Caco-2 (cell line): ENCODE measurements at regions not wholly inside any gene's neighbourhood (a gene's known extent, or its start where the extent isn't known, plus 50 kb on each side); places are given as distances from the start of the nearest gene placed in this dataset.

Experiments
- BruUV-seq: library from RNA; stranded (reverse); fragments of 400-500 nt; replicated peaks from 2 replicates; lab custom pipeline; 2021; lab: Mats Ljungman, UMichigan
- CTCF ChIA-PET: fragments of 300-600 bp; sonication (Branson Sonifier 250); formaldehyde crosslinking; loops from one replicate; lab custom pipeline; 2022; ENCODE audit warnings: antibody characterized with exemption; lab: Charles Lee
- POLR2A ChIA-PET: fragments of 300-600 bp; sonication (Branson Sonifier 250); formaldehyde crosslinking; loops from one replicate; lab custom pipeline; 2022; ENCODE audit warnings: antibody characterized with exemption; lab: Charles Lee
- DNase-seq, 2 experiments: peaks; one replicate each; pipeline versions ENCODE4 v3.0.0 to v3.0.0-alpha.2; 2020 to 2022
- H3K27me3 ChIP-seq: replicated peaks from 2 replicates; pipeline ENCODE4 v1.6.0; 2011; ENCODE audit warnings: low read length; ENCODE audit not compliant: control insufficient read depth, insufficient read depth
- H3K36me3 ChIP-seq: 2 replicates; pipeline ENCODE4 v1.5.1; 2011; ENCODE audit warnings: low read length; ENCODE audit not compliant: control insufficient read depth, insufficient read depth
- H3K4me1 ChIP-seq: fragments of 250-450 bp; sonication (Bioruptor Pico); 2 replicates; pipeline ENCODE4 v1.5.1; 2020; ENCODE audit warnings: mild to moderate bottlenecking
- H3K4me3 ChIP-seq: 2 replicates; pipeline ENCODE4 v1.5.1; 2011; ENCODE audit warnings: low read depth, mild to moderate bottlenecking, control low read depth, low read length
- H3K9me3 ChIP-seq: fragments of 250-450 bp; sonication (Bioruptor Pico); 2 replicates; pipeline ENCODE4 v1.5.1; 2020; ENCODE audit warnings: mild to moderate bottlenecking, moderate library complexity
- H3K27ac Mint-ChIP-seq: one replicate; pipeline ENCODE4 v1.8.0; 2022; ENCODE audit warnings: mixed read lengths; ENCODE audit not compliant: unreplicated experiment
- H3K27me3 Mint-ChIP-seq: one replicate; pipeline ENCODE4 v1.8.0; 2022; ENCODE audit warnings: mixed read lengths; ENCODE audit not compliant: insufficient read depth, unreplicated experiment
- H3K36me3 Mint-ChIP-seq: one replicate; pipeline ENCODE4 v1.8.0; 2022; ENCODE audit warnings: mild to moderate bottlenecking, mixed read lengths; ENCODE audit not compliant: insufficient read depth, unreplicated experiment
- H3K4me1 Mint-ChIP-seq: one replicate; pipeline ENCODE4 v1.8.0; 2022; ENCODE audit warnings: low read depth, mixed read lengths; ENCODE audit not compliant: unreplicated experiment
- H3K4me3 Mint-ChIP-seq: one replicate; pipeline ENCODE4 v1.8.0; 2022; ENCODE audit warnings: mild to moderate bottlenecking, moderate library complexity, mixed read lengths; ENCODE audit not compliant: unreplicated experiment
- H3K9me3 Mint-ChIP-seq: one replicate; pipeline ENCODE4 v1.8.0; 2022; ENCODE audit warnings: mixed read lengths; ENCODE audit not compliant: unreplicated experiment
- intact Hi-C: fragments of 100-400 bp; cut with micrococcal nuclease; formaldehyde crosslinking; loops from one replicate; pipeline ENCODE4 v1.10.0; 2022; ENCODE audit not compliant: unreplicated experiment
- TF ChIP-seq, protein P1 (sequence below), 2 experiments: fragments of 200-600 bp in 1 of 2; IDR thresholded peaks; 1 replicate in 1 of 2; 2 replicates in 1 of 2; pipeline versions ENCODE4 v1.5.1 to v1.8.0; 2011 to 2022; ENCODE audit warnings: antibody characterized with exemption in 1 of 2, control low read depth in 1 of 2, inconsistent platforms in 1 of 2, low read depth in 1 of 2, low read length in 1 of 2, mild to moderate bottlenecking in 1 of 2, moderate library complexity in 1 of 2; ENCODE audit not compliant: insufficient read depth in 1 of 2, severe bottlenecking in 1 of 2, unreplicated experiment in 1 of 2

DNA sequence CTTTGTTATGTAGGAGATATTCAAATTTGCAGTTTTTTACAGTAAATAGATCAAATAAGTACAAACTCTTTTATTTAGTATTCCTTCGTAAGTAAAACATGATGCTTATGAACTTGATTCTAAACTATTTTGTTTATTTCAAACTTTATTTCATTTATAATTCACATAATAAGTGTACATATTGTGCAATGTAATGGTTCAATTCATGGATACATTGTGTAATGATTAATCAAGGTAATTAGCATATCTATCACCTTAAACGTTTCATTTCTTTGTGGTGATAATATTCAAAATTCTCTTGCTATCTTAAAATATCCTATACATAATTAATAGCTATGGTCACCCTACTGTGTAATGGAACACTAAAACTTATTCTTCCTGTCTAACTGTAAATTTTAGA lies 525.9 kb upstream of the ZNF804A start:
- Histone ChIP-seq H3K4me3 (no peak overlapping the region), H3K9me3 (no peaks in the 10 kb centered on the region), H3K4me1 (no peaks in the 10 kb centered on the region), H3K36me3 (no peaks in the 10 kb centered on the region), H3K27me3 (no peaks in the 10 kb centered on the region)
- Mint-ChIP-seq H3K27ac (no peak overlapping the region), H3K4me3 (no peak overlapping the region), H3K4me1 (no peaks in the 10 kb centered on the region), H3K27me3 (no peaks in the 10 kb centered on the region), H3K36me3 (no peaks in the 10 kb centered on the region), H3K9me3 (no peaks in the 10 kb centered on the region)
- no peak for DNase-seq
- ChIA-PET CTCF (no interaction called here), POLR2A (no interaction called here)
- TF ChIP-seq, protein P1, sequence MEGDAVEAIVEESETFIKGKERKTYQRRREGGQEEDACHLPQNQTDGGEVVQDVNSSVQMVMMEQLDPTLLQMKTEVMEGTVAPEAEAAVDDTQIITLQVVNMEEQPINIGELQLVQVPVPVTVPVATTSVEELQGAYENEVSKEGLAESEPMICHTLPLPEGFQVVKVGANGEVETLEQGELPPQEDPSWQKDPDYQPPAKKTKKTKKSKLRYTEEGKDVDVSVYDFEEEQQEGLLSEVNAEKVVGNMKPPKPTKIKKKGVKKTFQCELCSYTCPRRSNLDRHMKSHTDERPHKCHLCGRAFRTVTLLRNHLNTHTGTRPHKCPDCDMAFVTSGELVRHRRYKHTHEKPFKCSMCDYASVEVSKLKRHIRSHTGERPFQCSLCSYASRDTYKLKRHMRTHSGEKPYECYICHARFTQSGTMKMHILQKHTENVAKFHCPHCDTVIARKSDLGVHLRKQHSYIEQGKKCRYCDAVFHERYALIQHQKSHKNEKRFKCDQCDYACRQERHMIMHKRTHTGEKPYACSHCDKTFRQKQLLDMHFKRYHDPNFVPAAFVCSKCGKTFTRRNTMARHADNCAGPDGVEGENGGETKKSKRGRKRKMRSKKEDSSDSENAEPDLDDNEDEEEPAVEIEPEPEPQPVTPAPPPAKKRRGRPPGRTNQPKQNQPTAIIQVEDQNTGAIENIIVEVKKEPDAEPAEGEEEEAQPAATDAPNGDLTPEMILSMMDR (IDR thresholded peaks at IDR 0.05; ENCODE audit: insufficient read depth in 1 of 2, low read depth in 1 of 2, low read length in 1 of 2, severe bottlenecking in 1 of 2, unreplicated experiment in 1 of 2), result no peak
- intact Hi-C loops, result no loop called here
- BruUV-seq, result no TSS peak

DNA sequence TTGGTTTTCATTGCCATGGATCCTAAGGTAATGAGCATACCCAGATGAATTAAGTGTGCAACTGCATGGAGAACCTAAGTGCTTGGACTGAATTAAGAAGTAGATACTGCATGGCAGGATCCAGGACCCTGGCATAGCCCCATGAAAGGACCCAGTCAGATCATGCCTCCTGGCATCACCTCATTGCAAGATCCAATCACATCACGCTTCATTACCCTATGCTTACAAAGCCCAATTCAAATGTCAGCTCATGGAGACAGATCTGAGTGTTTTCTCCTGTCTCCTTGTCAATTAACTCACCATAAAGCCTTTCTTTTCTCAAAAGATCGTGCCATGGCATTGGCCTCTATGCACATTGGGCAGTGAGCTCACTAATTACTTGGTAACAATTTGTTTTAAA lies 519.8 kb upstream of the ZNF804A start:
- intact Hi-C loops, result no loop called here
- Mint-ChIP-seq H3K36me3 (no peaks in the 10 kb centered on the region), H3K4me1 (no peaks in the 10 kb centered on the region), H3K27me3 (no peaks in the 10 kb centered on the region), H3K27ac (no peak overlapping the region), H3K9me3 (no peaks in the 10 kb centered on the region), H3K4me3 (no peak overlapping the region)
- Histone ChIP-seq H3K9me3 (no peaks in the 10 kb centered on the region), H3K4me3 (no peak overlapping the region), H3K27me3 (no peaks in the 10 kb centered on the region), H3K4me1 (no peaks in the 10 kb centered on the region), H3K36me3 (no peaks in the 10 kb centered on the region)
- POLR2A ChIA-PET, result no interaction called here
- no peak for DNase-seq
- TF ChIP-seq, protein P1 (IDR thresholded peaks at IDR 0.05; ENCODE audit: insufficient read depth in 1 of 2, low read depth in 1 of 2, low read length in 1 of 2, severe bottlenecking in 1 of 2, unreplicated experiment in 1 of 2), result no peak
- no TSS peak for BruUV-seq
- CTCF ChIA-PET, result no interaction called here

DNA sequence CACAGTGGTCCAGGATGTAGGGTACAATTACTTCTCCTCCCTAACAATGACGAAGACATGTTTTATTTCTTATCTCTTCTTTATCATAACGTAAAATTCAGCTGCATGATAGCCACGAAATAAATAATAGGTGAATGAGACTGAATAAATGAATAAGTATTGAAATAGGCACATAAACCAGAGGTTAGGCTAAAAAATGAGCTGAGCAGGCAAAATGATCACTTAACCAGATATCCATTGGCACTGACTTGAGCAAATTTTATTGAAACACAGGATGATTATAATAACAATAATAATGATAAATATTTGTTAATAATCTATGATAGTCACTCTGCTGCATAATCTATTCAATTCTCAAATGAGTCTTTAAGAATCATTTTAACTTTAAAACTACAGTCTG lies 506.9 kb upstream of the ZNF804A start:
- Histone ChIP-seq H3K4me1 (no peaks in the 10 kb centered on the region), H3K9me3 (no peaks in the 10 kb centered on the region), H3K27me3 (no peaks in the 10 kb centered on the region), H3K36me3 (no peaks in the 10 kb centered on the region), H3K4me3 (no peak overlapping the region)
- Mint-ChIP-seq H3K27ac (no peak overlapping the region), H3K4me3 (no peak overlapping the region), H3K27me3 (no peaks in the 10 kb centered on the region), H3K36me3 (no peaks in the 10 kb centered on the region), H3K9me3 (no peaks in the 10 kb centered on the region), H3K4me1 (no peaks in the 10 kb centered on the region)
- ChIA-PET POLR2A (no interaction called here), CTCF (no interaction called here)
- DNase-seq, result no peak
- no TSS peak for BruUV-seq
- TF ChIP-seq, protein P1 (IDR thresholded peaks at IDR 0.05; ENCODE audit: insufficient read depth in 1 of 2, low read depth in 1 of 2, low read length in 1 of 2, severe bottlenecking in 1 of 2, unreplicated experiment in 1 of 2), result no peak
- intact Hi-C loops, result no loop called here
